ENCODE measurements at regions not wholly inside any gene's neighbourhood (a gene's known extent, or its start where the extent isn't known, plus 50 kb on each side); places are given as distances from the start of the nearest gene placed in this dataset.
"Not testable (repeated sequence)": the region's sequence is repeated elsewhere in the genome, so short reads cannot be mapped to it uniquely, and the experiment has no call there.

DNA sequence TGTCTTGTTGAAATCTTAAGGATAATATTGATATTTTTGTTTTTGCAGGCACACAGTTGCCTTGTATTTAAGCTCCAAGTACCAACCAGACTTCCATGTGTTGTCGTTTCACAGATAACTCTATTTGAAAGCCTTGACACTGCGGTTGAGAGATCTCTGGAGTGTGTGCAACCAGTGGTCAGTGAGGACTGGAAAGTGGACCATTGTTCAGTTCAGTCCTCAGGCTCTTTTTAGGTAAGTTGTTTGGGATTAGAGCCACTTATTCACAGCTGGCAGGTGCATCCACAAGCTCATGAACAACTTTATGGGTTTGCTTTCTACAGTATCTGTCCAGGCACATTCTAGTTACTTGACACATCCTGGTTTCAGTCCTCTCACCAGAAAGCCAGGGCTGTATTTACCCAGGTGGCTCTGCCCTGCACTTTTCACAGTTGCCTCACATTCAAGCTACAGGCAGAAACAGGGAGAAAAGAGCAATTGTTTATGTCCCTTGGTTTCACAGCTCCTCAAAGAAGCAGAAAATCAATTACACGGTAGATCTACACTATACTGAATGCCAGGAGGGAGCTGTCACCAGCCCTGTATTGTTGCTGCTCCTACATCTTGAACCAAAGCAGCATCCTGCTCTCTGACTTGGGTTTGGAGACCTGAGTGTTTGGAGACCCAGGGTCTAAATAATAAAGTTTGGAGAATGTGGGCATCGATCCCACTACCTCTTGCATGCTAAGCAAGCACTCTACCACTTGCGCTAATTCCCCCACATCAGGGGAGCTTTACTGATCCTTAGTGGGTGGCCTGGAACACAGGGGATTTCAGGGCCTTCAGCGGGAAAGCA lies 543.3 kb downstream of the PRIM2 start:
- not testable (repeated sequence) for DNase-seq (ENCODE audit: low spot score)

DNA sequence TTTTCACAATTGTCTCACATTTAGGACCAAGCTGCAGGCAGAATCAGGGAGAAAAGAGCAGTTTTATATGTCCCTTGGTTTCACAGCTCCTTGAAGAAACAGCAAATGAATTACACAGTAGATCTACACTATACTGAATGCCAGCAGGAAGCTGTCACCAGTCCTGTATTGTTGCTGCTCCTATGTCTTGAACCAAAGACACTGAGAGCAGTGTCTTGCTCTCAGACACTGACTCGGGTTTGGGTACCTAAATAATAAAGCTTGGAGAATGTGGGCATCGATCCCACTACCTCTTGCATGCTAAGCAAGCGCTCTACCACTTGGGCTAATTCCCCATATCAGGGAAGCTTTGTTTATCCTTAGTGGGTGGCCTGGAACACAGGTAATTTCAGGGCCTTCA lies 552.7 kb downstream of the PRIM2 start:
- not testable (repeated sequence) for DNase-seq (ENCODE audit: low spot score)

DNA sequence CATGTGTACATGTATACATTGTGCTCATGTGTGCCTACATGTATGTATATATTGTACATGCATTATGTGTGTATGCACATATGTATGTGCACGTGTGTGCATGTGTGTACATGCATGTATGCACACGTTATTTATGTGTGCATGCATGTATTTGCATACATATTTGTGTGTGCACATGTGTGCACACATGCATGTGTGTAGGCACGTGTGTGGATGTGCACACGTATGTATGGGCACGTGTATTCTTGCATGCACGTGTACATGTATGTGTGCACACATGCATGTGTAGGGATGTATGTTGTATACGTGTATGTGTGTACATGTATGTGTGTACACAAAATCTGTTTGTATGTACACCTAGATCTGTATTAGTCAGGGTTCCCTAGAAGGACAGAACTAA lies 556.0 kb downstream of the PRIM2 start:
- DNase-seq (ENCODE audit: low spot score), result not testable (repeated sequence)

DNA sequence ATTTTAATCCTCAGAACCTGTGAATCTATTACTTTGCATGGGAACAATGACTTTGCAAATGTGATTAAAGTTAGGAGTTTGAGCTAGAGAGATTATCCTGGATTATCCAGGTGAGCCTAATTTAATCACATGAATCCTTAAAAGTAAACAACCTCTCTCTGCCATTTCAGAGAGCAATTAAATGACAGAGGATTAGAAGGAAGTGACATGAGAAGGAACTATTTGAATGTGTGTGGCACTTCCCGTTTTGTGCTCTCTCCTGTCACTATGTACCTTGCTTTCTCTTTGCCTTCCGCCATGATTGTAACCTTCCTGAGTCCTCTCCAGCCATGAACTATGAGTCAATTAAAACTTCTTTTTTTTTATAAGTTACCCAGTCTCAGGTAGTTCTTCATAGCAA lies 559.2 kb downstream of the PRIM2 start:
- not testable (repeated sequence) for DNase-seq (ENCODE audit: low spot score)

DNA sequence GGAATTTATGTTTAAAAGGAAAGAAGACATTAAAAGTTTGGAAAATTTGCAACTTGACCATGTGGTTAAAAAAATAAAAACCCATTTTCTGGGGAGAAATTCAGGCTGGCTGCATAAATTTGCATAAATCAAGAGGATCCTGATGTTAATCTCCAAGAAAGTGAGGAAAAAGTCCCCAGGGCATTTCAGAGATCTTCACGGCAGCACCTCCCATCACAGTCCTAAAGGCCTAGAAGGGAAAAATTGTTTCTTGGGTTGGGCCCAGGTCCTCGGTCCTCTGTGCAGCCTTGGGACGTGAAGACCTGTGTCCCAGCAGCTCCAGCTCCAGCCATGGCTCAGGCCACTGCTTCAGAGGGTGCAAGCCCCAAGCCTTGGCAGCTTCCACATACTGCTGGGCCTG lies 560.3 kb downstream of the PRIM2 start:
- not testable (repeated sequence) for DNase-seq (ENCODE audit: low spot score)

DNA sequence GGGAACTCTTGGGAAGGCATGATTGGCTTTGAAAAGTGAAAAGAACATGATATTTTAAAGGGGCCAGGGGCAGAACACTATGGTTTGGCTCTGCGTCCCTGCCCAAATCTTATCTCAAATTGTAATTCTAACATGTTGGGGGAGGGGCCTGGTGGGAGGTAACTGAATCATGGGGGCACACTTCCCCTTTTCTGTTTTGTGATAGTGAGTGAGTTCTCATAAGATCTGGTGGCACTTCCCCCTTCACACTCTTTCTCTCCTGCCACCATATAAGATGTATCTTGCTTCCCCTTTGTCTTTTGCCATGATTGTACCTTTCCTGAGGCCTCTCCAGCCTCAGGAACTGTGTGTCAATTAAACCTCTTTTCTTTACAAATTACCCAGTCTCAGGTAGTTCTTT lies 561.4 kb downstream of the PRIM2 start:
- not testable (repeated sequence) for DNase-seq (ENCODE audit: low spot score)

DNA sequence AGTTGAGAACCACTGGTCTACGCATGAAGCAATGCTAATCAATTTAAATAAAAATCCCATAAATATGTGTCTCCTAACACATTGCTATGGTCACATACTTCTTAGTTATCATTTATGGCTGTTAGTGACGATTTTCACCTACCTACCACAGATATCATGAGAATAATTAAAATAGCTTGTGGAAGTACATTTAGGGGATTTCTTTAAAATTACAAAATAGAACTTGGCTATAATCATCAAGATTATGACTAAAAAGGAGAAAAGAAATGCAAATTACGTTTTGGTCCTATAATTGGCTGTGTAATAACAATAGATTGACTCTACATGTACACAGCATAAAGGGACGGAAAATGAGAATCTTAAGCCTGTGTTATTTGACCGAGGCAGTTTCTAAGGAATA lies 581.4 kb downstream of the PRIM2 start:
- DNase-seq (ENCODE audit: low spot score), result not testable (repeated sequence)

DNA sequence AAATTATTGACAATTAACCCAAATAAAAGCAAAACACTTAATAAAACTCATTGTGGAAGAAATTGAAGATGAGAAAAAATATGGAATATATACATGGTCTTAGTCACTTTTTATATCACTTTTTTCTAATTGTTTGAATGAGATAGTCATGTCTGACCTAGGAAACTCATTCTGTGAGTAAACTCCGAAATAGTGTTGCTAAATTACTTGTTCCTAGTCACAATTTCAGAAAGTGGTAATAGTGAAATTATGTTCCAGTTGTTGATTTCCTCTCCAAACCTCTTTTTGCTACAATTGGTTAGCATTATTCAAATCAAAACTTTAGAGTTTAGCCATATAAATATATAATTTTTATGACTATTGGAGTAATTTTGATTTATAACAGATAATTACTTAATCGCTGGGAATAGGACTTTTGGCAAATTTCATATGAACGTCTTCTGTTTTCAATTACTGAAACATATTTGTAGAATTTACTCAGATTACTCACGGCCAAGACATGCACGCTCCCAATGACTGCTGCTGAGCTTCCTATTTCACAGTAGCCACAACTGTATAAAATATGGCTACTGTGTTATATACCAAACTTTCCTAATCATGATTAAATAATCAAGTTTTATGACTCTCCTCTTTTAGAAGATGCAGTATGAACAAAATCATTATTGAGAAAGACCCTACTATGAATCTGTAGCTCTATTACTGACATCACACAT lies 583.4 kb downstream of the PRIM2 start:
- not testable (repeated sequence) for DNase-seq (ENCODE audit: low spot score)

DNA sequence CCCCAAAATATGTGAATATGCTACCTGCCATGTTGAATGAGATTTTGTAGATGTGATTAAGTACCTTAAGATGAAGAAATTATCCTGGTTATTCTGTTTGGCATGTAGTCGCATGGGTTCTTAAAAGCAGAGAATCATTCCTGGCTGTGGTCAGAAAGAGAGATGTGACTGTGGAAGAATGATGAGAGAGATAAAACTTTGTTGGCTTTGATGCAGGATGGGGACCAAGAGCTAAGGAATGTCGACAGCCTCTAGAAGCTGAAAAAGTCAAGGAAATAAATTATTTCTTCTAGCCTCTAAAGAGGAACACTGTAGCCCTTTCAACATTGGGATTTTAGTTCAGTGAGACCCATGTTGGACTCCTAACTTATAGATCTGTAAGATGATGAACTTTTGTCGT lies 584.0 kb downstream of the PRIM2 start:
- DNase-seq (ENCODE audit: low spot score), result not testable (repeated sequence)

DNA sequence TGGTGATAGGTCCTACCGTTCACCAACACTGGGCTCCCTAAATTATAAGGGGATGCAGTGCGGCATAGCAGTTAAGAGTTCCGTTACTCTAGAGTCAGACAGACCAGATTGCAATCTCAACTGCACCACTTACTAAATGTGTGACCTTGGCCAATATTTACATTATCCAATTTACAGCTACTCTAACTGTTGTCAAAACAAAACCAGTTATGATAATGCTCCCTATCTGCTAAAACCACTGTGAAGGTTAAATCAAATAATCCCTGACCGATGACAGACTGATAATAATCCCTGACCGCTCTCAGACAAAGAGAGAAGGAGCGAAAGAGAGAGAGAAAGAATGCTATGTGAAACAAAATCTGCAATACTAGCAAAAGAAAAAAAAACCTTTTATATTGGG lies 586.9 kb downstream of the PRIM2 start:
- not testable (repeated sequence) for DNase-seq (ENCODE audit: low spot score)

DNA sequence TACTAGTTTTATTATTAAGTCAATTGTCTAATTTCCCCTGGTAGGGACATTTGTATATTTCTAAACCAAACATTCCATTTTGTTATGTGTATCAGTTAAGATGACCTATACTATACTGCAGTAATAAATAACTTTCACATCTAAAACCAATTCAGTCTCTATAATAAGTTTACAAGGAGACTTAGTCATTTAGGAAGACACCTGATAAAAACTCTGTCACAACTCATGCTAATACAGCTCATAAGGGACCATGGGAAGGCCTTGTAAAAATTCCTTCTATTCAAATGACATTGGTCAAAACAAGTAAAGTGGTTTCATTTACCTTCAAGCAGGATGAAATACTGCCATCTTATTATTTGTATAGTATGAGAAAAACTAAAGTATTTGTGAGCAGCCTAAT lies 597.9 kb downstream of the PRIM2 start:
- DNase-seq (ENCODE audit: low spot score), result not testable (repeated sequence)

DNA sequence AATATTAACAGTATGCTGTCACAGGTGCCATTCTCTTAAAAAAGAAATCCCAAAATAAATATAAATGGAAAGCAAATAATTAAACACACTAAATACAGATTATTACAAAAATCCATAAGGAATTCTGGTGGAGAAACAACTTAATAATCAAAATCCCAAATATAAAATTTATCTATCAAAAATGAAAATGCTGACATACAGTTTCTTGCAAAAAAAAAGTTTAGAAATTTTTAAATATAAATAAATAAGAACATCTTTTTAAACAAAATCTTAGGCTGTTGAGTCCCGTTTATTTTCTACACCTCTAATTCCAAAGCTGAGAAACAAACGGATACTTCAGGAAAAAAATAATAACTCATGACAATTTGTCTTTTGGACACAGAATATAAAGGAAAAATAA lies 625.5 kb downstream of the PRIM2 start:
- not testable (repeated sequence) for DNase-seq (ENCODE audit: low spot score)

DNA sequence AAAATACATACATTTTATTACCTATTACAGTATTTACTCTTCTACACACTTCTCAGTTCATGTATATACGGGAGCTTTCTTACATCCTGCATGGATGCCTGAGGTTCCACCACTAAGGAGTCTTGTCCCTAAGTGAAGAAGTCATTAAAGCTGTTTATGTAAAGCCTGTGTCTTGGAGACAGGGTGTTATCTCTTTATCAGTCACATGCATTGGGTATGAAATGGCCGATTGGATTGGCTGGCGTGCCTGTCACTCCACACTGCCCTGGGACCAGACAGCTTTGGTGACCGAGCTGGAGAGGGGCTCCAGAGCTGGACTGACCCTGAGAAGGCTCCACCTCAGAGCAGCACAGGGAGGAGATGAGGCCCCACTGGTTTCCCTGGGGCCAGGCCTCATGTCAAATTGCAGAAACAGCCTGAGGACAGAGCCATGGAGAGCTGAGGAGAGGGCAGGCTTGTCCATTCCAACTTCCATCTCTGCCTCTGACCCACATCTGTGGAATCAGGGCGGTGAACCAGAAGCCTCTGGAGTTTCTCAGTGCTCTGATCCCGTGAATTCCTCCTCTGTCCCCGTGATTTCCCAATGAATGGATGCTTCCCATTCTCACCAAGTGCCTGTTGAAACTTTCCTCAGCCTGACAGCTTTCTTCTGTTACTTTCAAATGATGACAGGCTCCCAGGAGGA lies 628.8 kb downstream of the PRIM2 start:
- not testable (repeated sequence) for DNase-seq (ENCODE audit: low spot score)

DNA sequence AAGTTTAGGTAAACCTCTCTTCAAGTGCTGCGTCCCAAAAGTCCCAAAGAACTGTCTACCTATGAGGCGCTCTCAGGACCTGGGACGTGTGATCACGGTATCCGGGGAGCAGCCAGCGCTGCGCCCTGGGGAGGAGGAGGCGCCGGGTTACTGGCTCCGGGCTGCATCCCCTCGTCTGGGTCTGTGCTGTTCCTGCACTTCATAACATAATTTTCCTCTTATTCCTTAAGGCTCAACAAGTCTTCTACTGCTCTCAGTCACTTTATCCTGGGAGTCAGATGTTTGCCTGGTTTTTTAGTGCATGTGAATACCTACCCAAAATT lies 629.3 kb downstream of the PRIM2 start:
- DNase-seq (ENCODE audit: low spot score), result not testable (repeated sequence)

DNA sequence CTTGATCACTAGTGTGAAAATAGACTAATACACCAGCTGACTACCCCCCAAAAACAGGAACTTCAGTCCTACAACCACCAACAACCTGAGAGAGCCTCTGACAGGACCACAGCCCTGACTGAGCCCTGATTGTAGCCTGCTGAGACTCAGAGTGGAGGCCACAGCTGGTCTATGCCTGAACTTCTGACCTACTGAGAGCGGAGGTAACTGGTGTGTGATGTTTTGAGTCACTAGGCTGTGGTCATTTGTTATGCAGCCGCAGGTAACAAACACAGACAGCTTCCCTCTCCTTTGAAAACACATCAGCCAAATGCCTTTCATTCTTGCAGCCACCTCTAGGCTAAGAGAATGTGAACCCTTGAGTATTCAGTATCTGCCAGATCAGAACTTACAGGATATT lies 631.1 kb downstream of the PRIM2 start:
- DNase-seq (ENCODE audit: low spot score), result not testable (repeated sequence)

DNA sequence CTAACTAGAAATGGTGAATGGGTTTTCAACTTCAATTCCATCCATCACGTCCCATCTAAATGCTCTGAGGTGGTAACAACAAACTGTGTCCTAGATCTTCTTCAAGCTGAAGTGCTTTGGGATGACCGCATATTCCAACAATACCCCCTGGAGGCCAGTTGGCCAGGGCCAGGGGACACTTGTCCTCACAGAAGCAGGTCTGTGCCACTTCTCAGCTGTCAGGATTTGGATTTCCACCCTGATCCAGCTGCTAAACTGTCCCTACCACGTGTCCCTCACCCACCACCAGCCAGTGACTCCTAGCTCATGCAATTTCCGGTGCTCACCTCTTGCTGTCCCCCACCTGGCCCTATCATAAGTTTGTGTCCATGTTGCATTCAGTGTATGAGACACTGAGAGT lies 633.0 kb downstream of the PRIM2 start:
- DNase-seq (ENCODE audit: low spot score), result not testable (repeated sequence)

DNA sequence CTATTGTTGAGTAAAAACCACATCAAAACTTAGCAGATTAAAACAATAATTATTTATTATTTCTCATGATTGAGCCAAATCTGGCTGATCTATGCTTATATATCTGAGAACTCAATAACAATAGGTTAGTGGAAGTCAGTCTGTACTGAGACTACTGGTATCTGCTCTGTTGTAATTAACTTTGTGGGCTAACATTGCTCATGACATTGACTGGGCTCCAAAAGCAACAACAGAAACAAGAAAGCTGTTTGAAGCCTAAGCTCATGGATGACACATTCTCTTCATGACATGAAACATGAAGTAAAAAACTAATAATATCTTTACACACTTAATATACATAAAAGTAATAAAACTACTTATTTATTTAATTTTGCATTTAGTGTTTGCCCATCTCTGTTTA lies 649.3 kb downstream of the PRIM2 start:
- DNase-seq (ENCODE audit: low spot score), result peak; percentile 39

DNA sequence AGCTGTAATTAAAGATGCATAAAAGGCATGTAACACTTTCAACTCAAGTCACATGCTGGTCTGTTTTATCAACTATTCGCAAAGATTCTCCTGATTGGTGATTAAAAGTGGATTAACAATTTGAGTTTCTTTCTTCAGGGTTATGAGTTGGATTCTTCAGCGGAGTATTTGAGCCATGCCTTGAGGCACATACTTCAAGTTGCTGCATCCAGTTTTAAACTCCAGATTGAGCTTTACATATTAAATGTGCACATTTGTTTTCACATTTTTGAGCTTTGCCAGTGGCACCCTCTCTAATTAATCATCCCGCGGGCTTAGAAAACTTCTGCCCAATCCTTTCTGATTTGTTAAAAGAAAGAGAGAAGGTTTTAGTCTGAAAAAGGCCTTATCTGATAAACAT lies 654.5 kb downstream of the PRIM2 start:
- DNase-seq (ENCODE audit: low spot score), result not testable (repeated sequence)

DNA sequence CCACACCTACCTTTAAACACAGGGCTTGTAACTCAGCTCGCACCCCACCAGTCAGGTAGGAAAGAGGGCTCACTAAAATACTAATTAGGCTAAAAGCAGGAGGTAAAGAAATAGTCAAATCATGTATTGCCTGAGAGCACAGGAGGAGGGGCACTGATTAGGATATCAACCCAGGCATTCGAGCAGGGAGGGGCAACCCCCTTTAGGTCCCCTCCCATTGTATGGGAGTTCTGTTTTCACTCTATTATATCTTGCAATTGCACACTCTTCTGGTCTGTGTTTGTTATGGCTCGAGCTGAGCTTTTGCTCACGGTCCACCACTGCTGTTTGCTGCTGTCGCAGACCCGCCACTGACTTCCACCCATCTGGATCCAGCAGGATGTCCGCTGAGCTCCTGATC lies 657.2 kb downstream of the PRIM2 start:
- no peak for DNase-seq (ENCODE audit: low spot score)

DNA sequence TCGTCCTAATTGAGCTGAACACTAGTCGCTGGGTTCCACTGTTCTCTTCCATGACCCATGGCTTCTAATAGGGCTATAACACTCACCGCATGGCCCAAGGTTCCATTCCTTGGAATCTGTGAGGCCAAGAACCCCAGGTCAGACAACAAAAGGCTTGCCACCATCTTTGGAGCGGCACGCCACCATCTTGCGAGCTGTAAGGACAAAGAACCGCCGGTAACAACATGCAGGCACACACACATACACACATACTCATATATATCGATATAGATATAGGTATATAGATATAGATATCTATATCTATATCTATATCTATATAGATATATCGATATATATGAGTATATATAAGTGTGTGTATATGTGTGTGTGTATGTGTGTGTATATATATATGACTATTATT lies 657.7 kb downstream of the PRIM2 start:
- not testable (repeated sequence) for DNase-seq (ENCODE audit: low spot score)

DNA sequence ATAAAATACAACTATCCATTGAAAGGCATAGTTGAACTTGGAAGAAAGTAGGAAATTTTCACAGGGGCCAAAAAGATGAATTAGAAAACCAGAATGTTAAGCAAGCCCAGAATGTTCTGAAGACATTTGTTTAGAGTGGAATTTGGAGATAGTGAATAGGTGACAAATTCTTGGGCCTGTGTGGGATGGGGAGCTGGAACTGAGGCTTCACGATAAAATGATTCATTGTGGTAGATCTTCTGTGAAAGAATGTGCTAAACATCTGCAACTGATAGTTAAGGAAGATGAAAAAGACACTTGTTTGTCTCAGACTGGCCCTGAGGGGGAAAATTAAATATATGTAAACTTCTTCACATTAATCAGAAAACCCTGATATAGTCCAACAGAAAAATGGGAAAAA lies 658.9 kb downstream of the PRIM2 start:
- DNase-seq (ENCODE audit: low spot score), result not testable (repeated sequence)

DNA sequence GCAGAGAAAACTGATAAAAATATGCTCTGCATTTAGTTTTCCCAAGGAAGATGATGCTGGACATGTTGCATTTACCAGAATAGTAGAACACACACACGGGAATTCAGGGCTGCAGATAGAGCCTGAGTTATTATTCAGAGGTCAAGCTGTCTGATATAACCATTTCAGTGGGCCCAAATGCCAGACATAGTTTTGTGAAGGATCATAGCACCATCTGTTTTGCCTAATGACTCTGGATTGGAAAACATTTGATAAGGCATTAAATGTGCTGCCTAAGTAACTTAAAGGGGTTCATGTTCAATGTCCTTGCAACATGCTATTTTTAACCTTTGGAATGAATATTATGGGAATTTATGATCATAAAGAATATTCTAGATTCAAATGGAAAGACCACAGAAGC lies 666.2 kb downstream of the PRIM2 start:
- peak; percentile 7 for DNase-seq (ENCODE audit: low spot score)

DNA sequence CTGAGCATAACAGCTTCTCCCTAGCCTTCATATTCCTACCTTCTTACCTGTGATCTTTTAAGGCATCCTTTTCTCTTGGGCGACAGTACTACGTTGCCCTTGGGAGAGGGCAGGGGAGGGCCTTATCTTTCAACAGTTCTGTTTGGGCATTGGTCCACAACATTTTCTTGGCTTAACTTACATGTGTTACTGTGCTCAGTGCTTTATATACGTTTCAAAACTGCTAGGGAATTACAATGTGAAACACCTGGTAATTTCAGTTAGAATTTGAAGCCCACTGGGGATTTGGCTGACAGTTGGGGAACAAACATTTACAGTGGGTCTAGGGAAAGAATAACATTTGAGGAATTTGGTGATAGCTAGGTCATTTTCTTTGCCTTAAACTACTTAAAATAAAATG lies 667.1 kb downstream of the PRIM2 start:
- not testable (repeated sequence) for DNase-seq (ENCODE audit: low spot score)

Measured in AG20443 (cell line).